Upper lobe of left lung (tissue), 6 donors: ENCODE measurements at regions not wholly inside any gene's neighbourhood (a gene's known extent, or its start where the extent isn't known, plus 50 kb on each side); places are given as distances from the start of the nearest gene placed in this dataset.

Experiments
- ATAC-seq, 2 donors: fragments of 200-7000 bp; cut with Tn5 transposase; one replicate each; pipeline ENCODE4 v1.9.1; 2022; ENCODE audit warnings: mild to moderate bottlenecking in 2 of 2, moderate library complexity in 2 of 2; ENCODE audit not compliant: low FRiP score in 2 of 2
- DNase-seq, 2 donors: peaks; one replicate each; pipeline ENCODE4 v3.0.0-alpha.2; 2019 to 2020
- H3K27ac ChIP-seq, 4 donors: fragments of 200-600 bp; sonication (generic); one replicate each; pipeline ENCODE4 v1.5.1; 2016 to 2019
- H3K27me3 ChIP-seq, 4 donors: fragments of 200-600 bp; sonication (generic); one replicate each; pipeline ENCODE4 v1.5.1; 2017 to 2019
- H3K36me3 ChIP-seq, 4 donors: fragments of 200-600 bp; sonication (generic); one replicate each; pipeline ENCODE4 v1.5.1; 2016 to 2019
- H3K4me1 ChIP-seq, 4 donors: fragments of 200-600 bp; sonication (generic); one replicate each; pipeline ENCODE4 v1.5.1; 2018 to 2019
- H3K4me3 ChIP-seq, 4 donors: fragments of 200-600 bp; sonication (generic); one replicate each; pipeline ENCODE4 v1.5.1; 2017 to 2019; ENCODE audit warnings: mild to moderate bottlenecking in 2 of 4, moderate library complexity in 1 of 4
- H3K9me3 ChIP-seq, 4 donors: fragments of 200-600 bp; sonication (generic); one replicate each; pipeline ENCODE4 v1.5.1; 2018 to 2019
- CTCF ChIP-seq, 6 experiments: fragments of 450-650 bp in 4 of 6; fragments of 200-600 bp in 2 of 6; sonication (generic) in 2 of 6; IDR thresholded peaks; one replicate each; pipeline ENCODE4 v1.5.1; 2016 to 2019; ENCODE audit warnings: antibody characterized with exemption in 6 of 6
- EP300 ChIP-seq, 4 donors: sonication (generic); formaldehyde crosslinking; IDR thresholded peaks; one replicate each; pipeline ENCODE4 v1.5.1; 2017; ENCODE audit warnings: antibody characterized with exemption in 4 of 4, control low read depth in 2 of 4
- POLR2A ChIP-seq, 4 donors: fragments of 450-650 bp; IDR thresholded peaks; one replicate each; pipeline ENCODE4 v1.5.1; 2016 to 2017; ENCODE audit warnings: antibody characterized with exemption in 4 of 4, mild to moderate bottlenecking in 2 of 4
- POLR2AphosphoS5 ChIP-seq, 2 donors: sonication (generic); formaldehyde crosslinking; IDR thresholded peaks; one replicate each; pipeline ENCODE4 v1.5.1; 2017; ENCODE audit warnings: antibody characterized with exemption in 2 of 2
- WGBS, 2 donors: methylation state at CpG; one replicate each; pipeline ENCODE4 v1.1.5; 2017 to 2018; 5-methylcytosine and 5-hydroxymethylcytosine counted together
- donor health status: DM: no; HTN: no; CAD: no; lungs with moderate emphysema.
- donor health status: DM: no; HTN: yes; CAD: no; lungs with severe emphysema.

- H3K4me1 ChIP-seq = no peaks in the 10 kb centered on the region
- DNase-seq = no peak
- no peaks in the 10 kb centered on the region for H3K27me3 ChIP-seq
- no peak for ATAC-seq
- WGBS, 2 donors = 69 to 70% methylated on average over 3 of the region's 3 CpGs
- H3K4me3 ChIP-seq = no peak overlapping the region
- no peaks in the 10 kb centered on the region for H3K9me3 ChIP-seq
- TF ChIP-seq POLR2A (IDR thresholded peaks at IDR 0.05) (no peak), EP300 (IDR thresholded peaks at IDR 0.05) (no peak), POLR2AphosphoS5 (IDR thresholded peaks at IDR 0.05) (no peak)
- no peak overlapping the region for H3K27ac ChIP-seq
- H3K36me3 ChIP-seq = no peaks in the 10 kb centered on the region
These were observed 485.8 kb downstream of the STK39 start for GRCh38 chr2:167761465-167762136.

- no peaks in the 10 kb centered on the region for H3K9me3 ChIP-seq
- no peaks in the 10 kb centered on the region for H3K4me1 ChIP-seq
- no peaks in the 10 kb centered on the region for H3K27me3 ChIP-seq
- WGBS, 2 donors = 87 to 93% methylated on average over 3 of the region's 3 CpGs
- no peak overlapping the region for H3K27ac ChIP-seq
- no peak for DNase-seq
- TF ChIP-seq CTCF (IDR thresholded peaks at IDR 0.05) = no peak
- TF ChIP-seq EP300 (IDR thresholded peaks at IDR 0.05) = no peak
- TF ChIP-seq POLR2A (IDR thresholded peaks at IDR 0.05) = no peak
- TF ChIP-seq POLR2AphosphoS5 (IDR thresholded peaks at IDR 0.05) = no peak
- ATAC-seq = no peak
- H3K36me3 ChIP-seq = no peaks in the 10 kb centered on the region
- no peak overlapping the region for H3K4me3 ChIP-seq
These were observed 487.9 kb downstream of the STK39 start for GRCh38 chr2:167759531-167759930.

- DNase-seq = no peak
- H3K4me3 ChIP-seq = no peak overlapping the region
- H3K27me3 ChIP-seq = no peaks in the 10 kb centered on the region
- TF ChIP-seq EP300 (IDR thresholded peaks at IDR 0.05) (no peak), POLR2AphosphoS5 (IDR thresholded peaks at IDR 0.05) (no peak), CTCF (IDR thresholded peaks at IDR 0.05) (no peak), POLR2A (IDR thresholded peaks at IDR 0.05) (no peak)
- ATAC-seq = no peak
- no peaks in the 10 kb centered on the region for H3K4me1 ChIP-seq
- H3K36me3 ChIP-seq = no peaks in the 10 kb centered on the region
- no peak overlapping the region for H3K27ac ChIP-seq
- no peaks in the 10 kb centered on the region for H3K9me3 ChIP-seq
- 72 to 76% methylated on average over 6 of the region's 6 CpGs for WGBS, 2 donors
These were observed 489.1 kb downstream of the STK39 start for GRCh38 chr2:167758292-167758691.

GRCh38 chr2:167756446-167756845 is 490.9 kb downstream of the STK39 start:
- Histone ChIP-seq H3K9me3 (no peaks in the 10 kb centered on the region), H3K27me3 (no peaks in the 10 kb centered on the region), H3K4me1 (no peaks in the 10 kb centered on the region), H3K4me3 (no peak overlapping the region), H3K27ac (no peak overlapping the region), H3K36me3 (no peaks in the 10 kb centered on the region)
- DNase-seq (no peak), ATAC-seq (no peak)
- TF ChIP-seq EP300 (IDR thresholded peaks at IDR 0.05) (no peak), POLR2AphosphoS5 (IDR thresholded peaks at IDR 0.05) (no peak), CTCF (IDR thresholded peaks at IDR 0.05) (no peak), POLR2A (IDR thresholded peaks at IDR 0.05) (no peak)
- 53 to 58% methylated on average over 9 of the region's 9 CpGs for WGBS, 2 donors

- no peak for DNase-seq
- no peak for TF ChIP-seq POLR2A (IDR thresholded peaks at IDR 0.05)
- TF ChIP-seq CTCF (IDR thresholded peaks at IDR 0.05) = no peak
- no peak for TF ChIP-seq EP300 (IDR thresholded peaks at IDR 0.05)
- no peak for TF ChIP-seq POLR2AphosphoS5 (IDR thresholded peaks at IDR 0.05)
- WGBS, 2 donors = 97 to 98% methylated on average over 3 of the region's 3 CpGs
These were observed 494.3 kb downstream of the STK39 start for GRCh38 chr2:167753142-167753541.

More at GRCh38 chr2:167753142-167753541, 494.3 kb downstream of the STK39 start:
- no peaks in the 10 kb centered on the region for H3K27me3 ChIP-seq
- no peak for ATAC-seq
- no peaks in the 10 kb centered on the region for H3K36me3 ChIP-seq
- no peak overlapping the region for H3K27ac ChIP-seq
- no peaks in the 10 kb centered on the region for H3K9me3 ChIP-seq
- no peak overlapping the region for H3K4me3 ChIP-seq
- no peaks in the 10 kb centered on the region for H3K4me1 ChIP-seq
